Aorta (tissue), 5 donors: ENCODE measurements at regions not wholly inside any gene's neighbourhood (a gene's known extent, or its start where the extent isn't known, plus 50 kb on each side); places are given as distances from the start of the nearest gene placed in this dataset.

Experiments used
- ATAC-seq: fragments of 200-7000 bp; cut with Tn5 transposase; one replicate; pipeline ENCODE4 v1.9.1; 2022; ENCODE audit warnings: moderate library complexity; ENCODE audit not compliant: low FRiP score
- DNase-seq, 2 donors: peaks; one replicate each; pipeline ENCODE4 v3.0.0-alpha.2; 2020
- H3K27ac ChIP-seq, 2 donors: one replicate each; pipeline ENCODE4 v1.5.1; 2013; ENCODE audit warnings: low read length in 2 of 2, mild to moderate bottlenecking in 2 of 2, moderate library complexity in 2 of 2, control low read depth in 1 of 2, inconsistent platforms in 1 of 2, low read depth in 1 of 2
- H3K27me3 ChIP-seq, 2 donors: one replicate each; pipeline ENCODE4 v1.6.1; 2013; ENCODE audit warnings: control low read depth in 1 of 2, low read length in 1 of 2, mild to moderate bottlenecking in 1 of 2, moderate library complexity in 1 of 2; ENCODE audit not compliant: insufficient read depth in 2 of 2, control insufficient read depth in 1 of 2
- H3K36me3 ChIP-seq, 2 donors: one replicate each; pipeline ENCODE4 v1.6.1; 2013; ENCODE audit warnings: control low read depth in 1 of 2, low read length in 1 of 2, mild to moderate bottlenecking in 1 of 2; ENCODE audit not compliant: insufficient read depth in 2 of 2, control insufficient read depth in 1 of 2
- H3K4me1 ChIP-seq, 2 donors: one replicate each; pipeline ENCODE4 v1.6.1; 2013; ENCODE audit warnings: low read length in 2 of 2, control low read depth in 1 of 2, mild to moderate bottlenecking in 1 of 2, moderate library complexity in 1 of 2; ENCODE audit not compliant: insufficient read depth in 2 of 2, control insufficient read depth in 1 of 2
- H3K4me3 ChIP-seq, 2 donors: one replicate each; pipeline ENCODE4 v1.5.1; 2013; ENCODE audit warnings: low read length in 2 of 2, control low read depth in 1 of 2, mild to moderate bottlenecking in 1 of 2
- H3K9me3 ChIP-seq: one replicate; pipeline ENCODE4 v1.6.1; 2013; ENCODE audit warnings: mild to moderate bottlenecking, low read length; ENCODE audit not compliant: control insufficient read depth
- WGBS, 2 donors: extraction: QIAGEN DNeasy Blood & Tissue Kit; methylation state at CpG; one replicate each; pipeline ENCODE4 v1.1.7; 2013; 5-methylcytosine and 5-hydroxymethylcytosine counted together
- intact Hi-C, 2 donors: fragments of 100-400 bp; cut with DNase I; formaldehyde crosslinking; loops; one replicate each; pipeline versions ENCODE4 v1.14.2 to v1.15.0; 2022
- donor health status: healthy with polysubstance abuse.
- donor health status: Bipolar disorder and iron deficiency.
- donor health status: DM: no; HTN: no; CAD: no.
- donor health status: DM: no; HTN: no; CAD: no.
- donor health status: DM: yes; HTN: yes; CAD: no.

DNA sequence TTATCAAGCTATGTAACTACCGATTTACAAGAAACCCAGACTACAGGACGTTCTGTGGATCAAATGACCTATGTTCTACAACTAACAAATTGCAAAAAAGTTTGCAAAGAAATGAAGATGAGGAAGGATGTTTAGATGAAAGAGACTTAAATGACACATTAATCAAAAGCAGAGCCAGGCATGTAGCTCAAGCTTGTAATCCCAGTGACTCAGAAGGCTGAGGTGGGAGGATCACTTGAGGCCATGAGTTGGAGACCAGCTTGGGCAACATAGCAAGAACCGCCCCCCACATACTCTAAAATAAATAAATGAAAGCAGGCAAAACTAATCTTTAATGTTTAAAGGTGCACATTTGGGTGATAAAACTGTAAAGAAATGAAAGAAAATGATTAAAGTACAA lies 331.9 kb downstream of the BTG1 start:
- 90 to 94% methylated on average over 3 of the region's 3 CpGs for WGBS, 2 donors
- intact Hi-C loops = loop anchor here (5.0 to 10.0 kb wide), 4 partner anchors 171 to 751 kb away; no protein-coding TSS in a partner anchor
- no peak for ATAC-seq

DNA sequence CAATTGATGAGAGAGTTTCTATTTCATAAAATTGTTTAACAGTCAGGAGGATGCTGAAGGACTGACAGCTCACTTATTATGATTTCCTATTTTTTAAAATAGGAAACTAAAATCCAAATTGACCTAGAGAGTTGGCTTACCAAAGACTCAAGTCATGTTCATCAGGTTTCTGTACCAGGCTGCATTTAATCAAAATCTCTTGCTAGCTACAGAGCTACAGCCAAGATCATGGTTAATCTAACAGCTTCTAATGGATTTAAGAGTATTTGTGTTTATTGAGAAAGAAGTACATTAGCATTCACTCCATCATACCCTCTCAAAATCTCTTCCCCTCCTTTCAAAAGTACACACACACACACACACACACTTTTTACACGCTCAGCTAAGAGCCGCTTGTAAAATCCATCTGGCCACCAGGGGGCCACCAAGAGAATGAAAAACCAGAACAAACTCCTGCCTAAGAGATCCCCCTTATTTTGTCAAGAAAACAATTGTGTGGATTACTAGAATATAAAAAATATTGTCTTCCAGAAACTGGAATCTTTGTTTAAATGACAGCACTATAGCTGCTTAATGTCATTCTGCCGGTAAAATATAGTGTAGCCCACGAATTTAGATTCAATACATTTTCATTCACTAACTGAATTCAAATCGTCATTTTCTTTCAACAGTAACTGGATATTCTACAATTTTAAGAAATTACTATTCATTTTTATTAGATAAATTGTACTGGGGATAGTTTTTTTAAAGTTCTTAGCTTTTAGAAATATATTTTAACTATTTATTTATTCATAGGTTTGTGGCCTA lies 334.0 kb downstream of the BTG1 start:
- intact Hi-C loops = loop anchor here (5.0 to 10.0 kb wide), 4 partner anchors 173 to 753 kb away; no protein-coding TSS in a partner anchor
- ATAC-seq = peak; percentile 78

More for the DNA sequence above, 331.9 kb downstream of the BTG1 start:
- Histone ChIP-seq H3K27me3 (no peaks in the 10 kb centered on the region), H3K4me1 (no peaks in the 10 kb centered on the region), H3K27ac (no peak overlapping the region), H3K4me3 (no peak overlapping the region), H3K36me3 (no peaks in the 10 kb centered on the region), H3K9me3 (no peaks in the 10 kb centered on the region)
- DNase-seq = no peak

DNA sequence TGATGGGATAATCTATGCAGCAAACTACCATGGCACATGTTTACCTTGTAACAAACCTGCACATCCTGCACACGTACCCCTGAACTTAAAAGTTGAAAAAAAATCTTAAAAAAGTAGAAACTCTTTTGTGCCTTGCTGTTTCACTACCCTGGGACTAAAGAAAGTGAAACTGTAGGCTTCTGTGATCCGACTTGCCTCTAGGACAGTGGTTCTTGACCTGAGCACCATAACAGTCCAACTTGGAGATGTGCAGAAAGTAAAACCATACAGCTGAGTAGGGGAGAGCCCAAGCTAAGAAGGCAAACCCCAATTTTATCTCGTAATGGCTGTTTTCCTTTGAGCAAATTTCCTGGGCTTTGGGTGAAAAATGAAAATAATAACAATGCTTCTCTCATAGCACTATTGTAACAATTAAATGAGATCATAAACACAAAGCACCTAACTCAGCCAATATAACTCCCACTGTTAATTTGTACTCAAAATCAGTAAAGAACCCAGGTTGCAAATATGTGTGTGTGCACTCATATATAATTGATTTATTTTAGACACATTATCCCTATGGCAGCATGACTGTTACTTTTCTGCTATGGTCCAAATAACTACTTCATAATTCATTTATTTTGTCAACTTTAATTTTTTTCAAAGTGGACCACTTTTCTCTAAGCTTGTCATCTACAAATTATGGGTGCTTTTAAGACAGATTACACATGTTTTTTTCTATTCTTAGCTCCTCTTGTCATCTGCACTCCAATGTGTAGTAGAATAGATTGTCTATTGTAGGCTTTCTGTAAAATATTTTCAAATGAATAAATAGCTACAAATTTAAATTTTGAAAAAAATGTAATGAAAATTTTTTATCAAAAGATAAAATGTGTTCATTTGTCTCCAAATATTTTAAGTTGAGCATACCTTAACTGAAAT lies 334.9 kb downstream of the BTG1 start:
- Histone ChIP-seq H3K9me3 (no peaks in the 10 kb centered on the region), H3K27ac (no peak overlapping the region), H3K4me3 (no peak overlapping the region), H3K36me3 (no peaks in the 10 kb centered on the region), H3K27me3 (no peaks in the 10 kb centered on the region), H3K4me1 (no peaks in the 10 kb centered on the region)
- WGBS, 2 donors = 80 to 81% methylated on average over 3 of the region's 3 CpGs
- no peak for ATAC-seq
- no peak for DNase-seq
- intact Hi-C loops = loop anchor here (5.0 to 10.0 kb wide), 4 partner anchors 174 to 754 kb away; no protein-coding TSS in a partner anchor

More for the DNA sequence above, 334.0 kb downstream of the BTG1 start:
- DNase-seq = peak; percentile 77 to 88
- Histone ChIP-seq H3K27me3 (no peaks in the 10 kb centered on the region), H3K4me3 (no peak overlapping the region), H3K36me3 (no peaks in the 10 kb centered on the region), H3K27ac (no peak overlapping the region), H3K9me3 (no peaks in the 10 kb centered on the region), H3K4me1 (no peaks in the 10 kb centered on the region)
- 39 to 40% methylated on average over 5 of the region's 5 CpGs for WGBS, 2 donors

DNA sequence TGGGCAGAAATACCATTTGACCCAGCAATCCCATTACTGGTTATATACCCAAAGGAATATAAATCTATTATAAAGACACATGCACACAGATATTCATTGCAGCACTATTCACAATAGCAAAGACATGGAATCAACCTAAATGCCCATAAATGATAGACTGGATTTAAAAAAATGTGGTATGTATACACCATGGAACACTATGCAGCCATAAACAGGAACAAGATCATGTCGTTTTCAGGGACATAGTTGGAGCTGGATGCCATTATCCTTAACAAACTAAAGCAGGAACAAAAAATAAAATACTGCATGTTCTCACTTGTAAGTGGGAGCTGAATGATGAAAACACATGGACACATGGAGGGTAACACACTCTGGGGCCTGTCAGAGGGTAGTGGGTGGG lies 335.6 kb downstream of the BTG1 start:
- intact Hi-C loops = loop anchor here (5.0 to 10.0 kb wide), 4 partner anchors 175 to 755 kb away; no protein-coding TSS in a partner anchor

DNA sequence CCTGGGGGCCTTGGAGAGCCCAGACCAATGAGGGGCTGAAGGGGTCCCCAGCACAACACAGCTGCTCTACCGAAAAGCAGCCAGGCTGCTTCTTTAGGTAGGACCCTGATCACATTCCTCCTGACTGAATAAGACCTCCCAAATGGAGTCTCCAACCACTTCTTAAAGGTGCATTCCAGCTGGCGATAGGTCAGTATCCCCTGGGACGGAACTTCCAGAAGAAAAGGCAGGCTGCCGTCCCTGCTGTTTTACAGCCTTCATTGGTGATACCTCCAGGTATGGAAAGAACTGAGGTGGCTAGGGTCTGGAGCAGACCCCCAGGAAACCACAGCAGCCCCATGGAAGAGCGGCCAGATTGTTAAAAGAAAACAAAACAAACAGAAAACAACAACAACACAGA lies 340.6 kb downstream of the BTG1 start:
- no peak overlapping the region for H3K27ac ChIP-seq
- 89 to 90% methylated on average over 5 of the region's 5 CpGs for WGBS, 2 donors
- ATAC-seq (no peak), DNase-seq (no peak)
- no peak overlapping the region for H3K4me3 ChIP-seq
- H3K27me3 ChIP-seq = no peaks in the 10 kb centered on the region
- H3K36me3 ChIP-seq = no peaks in the 10 kb centered on the region
- no peaks in the 10 kb centered on the region for H3K9me3 ChIP-seq
- intact Hi-C loops = no loop called here
- no peaks in the 10 kb centered on the region for H3K4me1 ChIP-seq

More for the DNA sequence above, 335.6 kb downstream of the BTG1 start:
- no peak overlapping the region for H3K27ac ChIP-seq
- no peaks in the 10 kb centered on the region for H3K4me1 ChIP-seq
- H3K27me3 ChIP-seq = no peaks in the 10 kb centered on the region
- no peak overlapping the region for H3K4me3 ChIP-seq
- no peaks in the 10 kb centered on the region for H3K36me3 ChIP-seq
- 84 to 89% methylated on average over 1 of the region's 1 CpG for WGBS, 2 donors
- DNase-seq (no peak), ATAC-seq (no peak)
- no peaks in the 10 kb centered on the region for H3K9me3 ChIP-seq

DNA sequence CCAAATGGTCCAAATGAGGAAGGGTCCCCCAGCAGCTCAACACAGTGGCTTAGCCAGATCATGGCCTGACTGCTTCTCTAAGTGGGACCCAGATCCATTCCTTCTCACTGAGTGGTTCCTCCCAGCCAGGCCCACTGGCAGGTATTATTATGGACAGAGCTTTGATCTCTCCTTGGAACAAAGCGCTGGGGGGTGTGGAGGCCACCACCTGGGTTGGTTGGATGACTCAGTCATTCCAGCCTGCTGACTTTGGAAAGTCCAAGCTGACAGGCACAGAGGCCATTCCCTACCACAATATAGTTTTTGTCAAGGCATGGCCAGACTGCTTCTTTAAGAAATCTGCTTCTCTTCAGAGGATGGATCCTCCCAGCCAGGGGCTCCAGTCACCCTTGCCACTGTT lies 341.1 kb downstream of the BTG1 start:
- no peaks in the 10 kb centered on the region for H3K36me3 ChIP-seq
- no peaks in the 10 kb centered on the region for H3K9me3 ChIP-seq
- H3K27ac ChIP-seq = no peak overlapping the region
- intact Hi-C loops = no loop called here
- H3K27me3 ChIP-seq = no peaks in the 10 kb centered on the region
- ATAC-seq (no peak), DNase-seq (no peak)
- no peaks in the 10 kb centered on the region for H3K4me1 ChIP-seq
- WGBS, 2 donors = 100% methylated on average over 1 of the region's 1 CpG
- no peak overlapping the region for H3K4me3 ChIP-seq

DNA sequence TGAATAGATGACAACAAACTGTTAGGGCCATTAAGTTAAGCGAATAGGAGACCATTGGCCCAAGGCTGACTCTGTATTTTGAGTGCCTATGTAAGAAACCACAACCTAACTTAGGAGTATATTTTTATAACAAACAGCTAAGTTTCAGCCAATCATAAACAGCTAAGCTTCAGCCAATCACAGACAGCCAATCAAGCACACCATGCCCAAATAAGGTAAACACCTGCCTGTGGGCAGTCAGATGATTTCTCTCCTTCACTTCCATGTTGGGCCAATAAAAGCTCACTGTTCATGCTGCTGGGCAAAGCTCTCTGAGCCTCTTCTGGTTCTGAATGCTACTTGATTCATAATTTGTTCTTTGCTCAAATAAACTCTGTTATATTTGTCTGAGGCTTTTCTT lies 344.6 kb downstream of the BTG1 start:
- Histone ChIP-seq H3K27me3 (no peaks in the 10 kb centered on the region), H3K27ac (no peak overlapping the region), H3K36me3 (no peaks in the 10 kb centered on the region), H3K4me3 (no peak overlapping the region), H3K4me1 (no peaks in the 10 kb centered on the region), H3K9me3 (no peaks in the 10 kb centered on the region)
- WGBS, 2 donors = 98 to 100% methylated on average over 1 of the region's 1 CpG
- DNase-seq (no peak), ATAC-seq (no peak)
- intact Hi-C loops = no loop called here

DNA sequence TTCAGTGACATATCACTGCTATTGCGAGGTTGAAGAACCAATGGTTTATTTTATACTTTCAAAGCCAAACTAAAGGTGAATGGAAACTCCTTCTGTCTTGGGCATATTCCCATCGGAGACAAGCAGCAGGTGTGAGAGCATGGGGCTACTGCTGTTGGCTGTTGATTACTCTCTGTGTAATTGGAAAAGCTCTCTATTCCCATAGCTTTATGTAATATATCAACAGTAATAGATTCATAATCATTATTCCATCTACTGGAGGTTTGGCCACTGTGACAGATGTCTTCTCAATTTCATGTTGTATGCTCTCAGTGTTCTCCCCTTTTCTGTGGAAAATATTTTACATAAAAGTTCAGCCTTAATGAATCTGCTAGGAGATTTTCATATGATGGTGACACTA lies 352.0 kb downstream of the BTG1 start:
- Histone ChIP-seq H3K27ac (no peak overlapping the region), H3K9me3 (no peaks in the 10 kb centered on the region), H3K4me1 (no peaks in the 10 kb centered on the region), H3K36me3 (no peaks in the 10 kb centered on the region), H3K4me3 (no peak overlapping the region), H3K27me3 (no peaks in the 10 kb centered on the region)
- 91 to 93% methylated on average over 2 of the region's 2 CpGs for WGBS, 2 donors
- intact Hi-C loops = no loop called here
- ATAC-seq (no peak), DNase-seq (no peak)
